ENCODE measurements at regions not wholly inside any gene's neighbourhood (a gene's known extent, or its start where the extent isn't known, plus 50 kb on each side); places are given as distances from the start of the nearest gene placed in this dataset.

DNA sequence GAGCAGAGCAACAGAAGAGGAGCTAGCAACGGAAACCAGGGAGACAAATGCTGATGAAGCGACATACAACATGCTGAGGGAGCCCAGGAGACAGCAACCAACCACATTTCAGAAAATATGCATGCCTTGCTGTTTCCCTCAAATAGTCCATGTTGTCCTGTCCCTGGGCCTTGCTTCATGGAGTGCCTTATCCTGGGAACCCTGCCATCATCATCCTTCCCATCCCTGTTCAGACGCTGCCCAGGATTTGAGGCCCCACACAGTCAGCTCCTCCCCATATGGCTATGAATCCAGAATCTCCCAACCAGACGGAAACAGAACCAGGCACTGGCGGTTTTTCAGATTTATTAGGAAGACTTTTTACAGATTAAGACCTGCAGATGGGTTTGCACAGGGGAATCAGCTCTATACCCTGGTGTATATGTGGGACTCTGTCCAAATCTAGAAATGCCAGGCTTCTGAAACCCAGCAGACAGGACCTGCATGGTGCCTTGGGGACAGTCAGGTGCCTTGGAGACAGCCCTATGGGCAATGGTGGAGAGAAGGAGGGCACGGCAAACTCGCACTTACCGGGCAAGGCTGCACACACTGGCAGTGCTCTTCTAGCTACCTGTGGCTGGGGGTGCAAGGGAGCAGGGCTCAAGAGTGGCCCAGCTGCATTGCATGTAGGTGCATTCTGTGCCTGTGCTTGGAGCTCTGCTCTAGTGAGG is 199.7 kb upstream of the MAMLD1 start:
- no peaks in the 10 kb centered on the region for H3K36me3 Mint-ChIP-seq (ENCODE audit: insufficient read depth, unreplicated experiment)
- TF ChIP-seq, protein P1, sequence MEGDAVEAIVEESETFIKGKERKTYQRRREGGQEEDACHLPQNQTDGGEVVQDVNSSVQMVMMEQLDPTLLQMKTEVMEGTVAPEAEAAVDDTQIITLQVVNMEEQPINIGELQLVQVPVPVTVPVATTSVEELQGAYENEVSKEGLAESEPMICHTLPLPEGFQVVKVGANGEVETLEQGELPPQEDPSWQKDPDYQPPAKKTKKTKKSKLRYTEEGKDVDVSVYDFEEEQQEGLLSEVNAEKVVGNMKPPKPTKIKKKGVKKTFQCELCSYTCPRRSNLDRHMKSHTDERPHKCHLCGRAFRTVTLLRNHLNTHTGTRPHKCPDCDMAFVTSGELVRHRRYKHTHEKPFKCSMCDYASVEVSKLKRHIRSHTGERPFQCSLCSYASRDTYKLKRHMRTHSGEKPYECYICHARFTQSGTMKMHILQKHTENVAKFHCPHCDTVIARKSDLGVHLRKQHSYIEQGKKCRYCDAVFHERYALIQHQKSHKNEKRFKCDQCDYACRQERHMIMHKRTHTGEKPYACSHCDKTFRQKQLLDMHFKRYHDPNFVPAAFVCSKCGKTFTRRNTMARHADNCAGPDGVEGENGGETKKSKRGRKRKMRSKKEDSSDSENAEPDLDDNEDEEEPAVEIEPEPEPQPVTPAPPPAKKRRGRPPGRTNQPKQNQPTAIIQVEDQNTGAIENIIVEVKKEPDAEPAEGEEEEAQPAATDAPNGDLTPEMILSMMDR (IDR thresholded peaks at IDR 0.05; ENCODE audit: unreplicated experiment): no peak
- peak overlapping the region; percentile 39 for H3K27ac Mint-ChIP-seq (ENCODE audit: unreplicated experiment)
- H3K4me1 Mint-ChIP-seq (ENCODE audit: low read depth, unreplicated experiment): peaks cover 17% of the 10 kb centered on the region
- H3K4me3 Mint-ChIP-seq (ENCODE audit: low read depth, unreplicated experiment): no peak overlapping the region
- DNase-seq: no peak
- CTCF ChIA-PET: no interaction called here
- BruUV-seq (replicated peaks): no TSS peak
- intact Hi-C loops (cut with micrococcal nuclease; ENCODE audit: unreplicated experiment): no loop called here
- H3K27me3 Mint-ChIP-seq (ENCODE audit: unreplicated experiment): no peaks in the 10 kb centered on the region
- no peaks in the 10 kb centered on the region for H3K9me3 Mint-ChIP-seq (ENCODE audit: low read depth, unreplicated experiment)

DNA sequence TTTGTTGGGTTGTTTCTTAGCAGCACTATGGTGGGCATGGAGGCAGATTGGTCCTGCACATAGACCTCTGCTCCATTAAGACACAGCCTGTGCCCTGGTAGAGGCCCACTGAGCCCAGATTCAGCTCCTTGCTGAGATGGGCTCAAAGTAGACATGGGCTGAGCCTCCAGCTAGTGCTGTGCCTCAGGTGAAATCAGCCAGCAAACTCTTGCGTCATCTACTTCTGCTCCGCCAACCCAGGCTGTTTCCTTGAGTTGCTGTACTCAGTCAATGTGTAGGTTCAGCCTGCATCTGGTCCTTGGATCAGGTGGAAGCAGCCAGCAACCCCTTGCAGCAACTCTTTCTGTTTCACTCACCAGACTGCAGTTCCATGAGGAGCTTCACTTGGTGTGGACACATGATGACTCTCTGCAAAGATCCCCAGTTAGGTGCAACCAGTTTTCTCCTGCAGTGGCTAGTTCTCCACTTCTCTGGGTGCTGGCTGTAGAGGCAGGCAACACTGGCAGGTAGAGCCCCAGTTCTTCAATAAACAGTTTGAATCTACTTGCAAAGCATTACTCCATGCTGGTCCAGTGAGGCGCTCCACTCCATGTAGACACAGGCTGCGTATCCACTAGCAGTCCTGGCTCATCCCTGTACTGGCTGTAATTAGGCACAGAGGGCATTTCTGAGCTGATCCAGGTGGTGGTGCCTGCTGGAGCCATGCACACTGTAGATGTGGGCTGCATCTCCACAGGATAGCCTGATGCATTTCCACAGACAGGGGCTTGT is 199.0 kb upstream of the MAMLD1 start:
- H3K27ac Mint-ChIP-seq (ENCODE audit: unreplicated experiment): no peak overlapping the region

DNA sequence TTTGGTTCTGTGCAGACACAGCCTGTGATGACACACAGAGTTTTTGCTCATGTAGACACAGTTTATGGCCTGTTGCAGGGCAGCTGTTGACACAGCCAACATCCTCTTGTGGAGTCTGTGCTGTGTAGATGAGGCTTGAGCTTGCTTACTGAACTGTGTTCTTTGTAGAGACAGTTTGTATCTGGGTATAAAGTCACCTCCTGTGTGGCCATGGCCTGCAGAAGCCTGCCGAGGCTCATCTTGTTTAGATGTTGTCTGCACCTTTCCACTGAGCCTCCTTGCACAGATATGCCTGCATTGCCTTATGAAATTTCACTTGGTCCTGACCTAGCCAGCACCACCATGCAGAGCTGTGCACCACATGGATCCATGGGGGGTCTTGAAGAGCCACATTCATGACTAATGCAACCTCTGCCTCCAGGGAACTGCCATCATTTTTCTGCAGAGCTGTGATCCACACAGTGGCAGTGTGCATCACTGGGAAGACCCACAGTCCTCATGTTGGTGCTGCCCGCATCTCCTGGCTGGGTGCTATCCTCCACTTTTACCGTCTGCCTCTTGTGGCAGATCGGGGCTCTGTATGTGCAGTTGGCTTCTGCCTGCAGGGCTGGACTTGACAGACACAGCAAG is 198.0 kb upstream of the MAMLD1 start:
- Mint-ChIP-seq H3K36me3 (ENCODE audit: insufficient read depth, unreplicated experiment) (no peaks in the 10 kb centered on the region), H3K9me3 (ENCODE audit: low read depth, unreplicated experiment) (no peaks in the 10 kb centered on the region), H3K27ac (ENCODE audit: unreplicated experiment) (no peak overlapping the region), H3K4me3 (ENCODE audit: low read depth, unreplicated experiment) (no peak overlapping the region), H3K4me1 (ENCODE audit: low read depth, unreplicated experiment) (peaks cover 17% of the 10 kb centered on the region), H3K27me3 (ENCODE audit: unreplicated experiment) (no peaks in the 10 kb centered on the region)
- DNase-seq: no peak
- CTCF ChIA-PET: no interaction called here
- intact Hi-C loops (cut with micrococcal nuclease; ENCODE audit: unreplicated experiment): no loop called here
- no TSS peak for BruUV-seq (replicated peaks)
- TF ChIP-seq, protein P1 (IDR thresholded peaks at IDR 0.05; ENCODE audit: unreplicated experiment): no peak

More for the DNA sequence above, 199.0 kb upstream of the MAMLD1 start:
- no peaks in the 10 kb centered on the region for H3K36me3 Mint-ChIP-seq (ENCODE audit: insufficient read depth, unreplicated experiment)
- DNase-seq: no peak
- H3K9me3 Mint-ChIP-seq (ENCODE audit: low read depth, unreplicated experiment): no peaks in the 10 kb centered on the region
- intact Hi-C loops (cut with micrococcal nuclease; ENCODE audit: unreplicated experiment): no loop called here
- no peaks in the 10 kb centered on the region for H3K27me3 Mint-ChIP-seq (ENCODE audit: unreplicated experiment)
- CTCF ChIA-PET: no interaction called here
- H3K4me1 Mint-ChIP-seq (ENCODE audit: low read depth, unreplicated experiment): peaks cover 17% of the 10 kb centered on the region
- no peak overlapping the region for H3K4me3 Mint-ChIP-seq (ENCODE audit: low read depth, unreplicated experiment)
- TF ChIP-seq, protein P1 (IDR thresholded peaks at IDR 0.05; ENCODE audit: unreplicated experiment): no peak
- BruUV-seq (replicated peaks): no TSS peak

DNA sequence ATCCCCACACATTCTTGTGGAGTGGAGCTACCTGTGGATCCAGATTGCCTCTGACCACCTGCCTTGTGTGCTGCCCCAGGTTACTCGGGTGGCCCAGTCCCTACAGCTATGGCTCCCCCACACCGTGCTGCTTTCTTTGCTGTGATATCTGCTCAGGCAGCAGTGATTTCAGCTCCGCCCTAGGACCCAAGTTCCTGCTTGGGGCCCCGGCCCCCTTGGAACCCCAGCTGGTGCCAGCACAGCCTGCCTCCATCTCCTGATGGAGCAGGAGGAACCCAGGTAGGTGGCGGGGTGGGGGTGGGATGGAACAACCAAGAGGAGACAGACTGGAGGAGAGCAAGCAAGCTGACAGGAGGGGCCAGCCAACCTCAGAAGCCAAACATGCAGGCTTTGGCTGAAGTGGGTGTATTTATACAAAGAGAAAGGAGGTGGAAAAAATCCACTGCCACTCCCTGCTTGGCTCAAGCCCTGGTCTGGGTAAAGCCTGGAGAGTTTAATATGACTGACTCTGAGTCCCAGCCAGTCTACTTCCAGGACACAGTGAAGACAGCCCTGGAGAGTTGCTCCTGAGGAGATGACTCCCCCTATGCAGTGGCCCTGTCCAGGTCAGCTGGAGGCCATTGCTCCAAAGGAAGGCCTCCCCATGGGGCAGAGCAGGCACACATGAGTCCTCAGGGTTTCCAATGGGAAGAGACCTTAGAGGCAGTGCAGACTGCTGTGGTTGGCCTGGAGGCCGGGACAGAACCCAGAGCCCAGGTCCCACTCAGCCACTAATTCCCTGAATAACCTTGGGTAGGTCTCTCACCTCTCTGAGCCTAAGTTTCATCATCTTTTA is 197.1 kb upstream of the MAMLD1 start:
- no TSS peak for BruUV-seq (replicated peaks)
- intact Hi-C loops (cut with micrococcal nuclease; ENCODE audit: unreplicated experiment): no loop called here
- no peak for DNase-seq
- TF ChIP-seq, protein P1 (IDR thresholded peaks at IDR 0.05; ENCODE audit: unreplicated experiment): no peak
- no peaks in the 10 kb centered on the region for H3K36me3 Mint-ChIP-seq (ENCODE audit: insufficient read depth, unreplicated experiment)
- H3K4me3 Mint-ChIP-seq (ENCODE audit: low read depth, unreplicated experiment): no peak overlapping the region
- H3K4me1 Mint-ChIP-seq (ENCODE audit: low read depth, unreplicated experiment): peaks cover 17% of the 10 kb centered on the region
- CTCF ChIA-PET: no interaction called here
- no peaks in the 10 kb centered on the region for H3K27me3 Mint-ChIP-seq (ENCODE audit: unreplicated experiment)
- H3K9me3 Mint-ChIP-seq (ENCODE audit: low read depth, unreplicated experiment): no peaks in the 10 kb centered on the region
- no peak overlapping the region for H3K27ac Mint-ChIP-seq (ENCODE audit: unreplicated experiment)
